HS-27A (cell line): ENCODE measurements at regions not wholly inside any gene's neighbourhood (a gene's known extent, or its start where the extent isn't known, plus 50 kb on each side); places are given as distances from the start of the nearest gene placed in this dataset.
"Not testable (repeated sequence)": the region's sequence is repeated elsewhere in the genome, so short reads cannot be mapped to it uniquely, and the experiment has no call there.

Experiments used
- DNase-seq: peaks from one replicate; pipeline ENCODE4 v3.0.0-alpha.2; 2012; ENCODE audit warnings: low read depth, missing footprints

- no peak for DNase-seq
These were observed 425.9 kb downstream of the EPHA3 start for GRCh38 chr3:89533275-89533674.

GRCh38 chr3:89554587-89554986, 447.2 kb downstream of the EPHA3 start:
- DNase-seq = not testable (repeated sequence)

- DNase-seq = no peak
These were observed 451.3 kb downstream of the EPHA3 start for GRCh38 chr3:89558711-89559110.

- peak; percentile 36 for DNase-seq
These were observed 453.1 kb downstream of the EPHA3 start for GRCh38 chr3:89560568-89560967.

GRCh38 chr3:89562373-89562772, 455.0 kb downstream of the EPHA3 start:
- DNase-seq = no peak

- DNase-seq = no peak
These were observed 457.7 kb downstream of the EPHA3 start for GRCh38 chr3:89565098-89565497.

GRCh38 chr3:89570465-89570864, 463.0 kb downstream of the EPHA3 start:
- no peak for DNase-seq

GRCh38 chr3:89571298-89571697, 463.9 kb downstream of the EPHA3 start:
- DNase-seq = no peak

GRCh38 chr3:89571707-89572106, 464.3 kb downstream of the EPHA3 start:
- no peak for DNase-seq

GRCh38 chr3:89572261-89572660, 464.8 kb downstream of the EPHA3 start:
- no peak for DNase-seq

GRCh38 chr3:89576417-89576816, 469.0 kb downstream of the EPHA3 start:
- DNase-seq = no peak

GRCh38 chr3:89577637-89578530, 470.5 kb downstream of the EPHA3 start:
- DNase-seq = no peak

- DNase-seq = no peak
These were observed 473.4 kb downstream of the EPHA3 start for GRCh38 chr3:89580859-89581258.

GRCh38 chr3:89584398-89584797, 477.0 kb downstream of the EPHA3 start:
- no peak for DNase-seq

GRCh38 chr3:89586256-89586655, 478.8 kb downstream of the EPHA3 start:
- no peak for DNase-seq

- no peak for DNase-seq
These were observed 479.3 kb downstream of the EPHA3 start for GRCh38 chr3:89586676-89587075.

- peak; percentile 3 for DNase-seq
These were observed 498.7 kb downstream of the EPHA3 start for GRCh38 chr3:89606151-89606550.

- DNase-seq = no peak
These were observed 504.6 kb downstream of the EPHA3 start for GRCh38 chr3:89612027-89612426.

- DNase-seq = no peak
These were observed 505.8 kb downstream of the EPHA3 start for GRCh38 chr3:89613241-89613640.

- no peak for DNase-seq
These were observed 510.3 kb downstream of the EPHA3 start for GRCh38 chr3:89617706-89618105.

- no peak for DNase-seq
These were observed 511.8 kb downstream of the EPHA3 start for GRCh38 chr3:89619263-89619662.

GRCh38 chr3:89622063-89622700, 514.8 kb downstream of the EPHA3 start:
- no peak for DNase-seq

- DNase-seq = no peak
These were observed 517.1 kb downstream of the EPHA3 start for GRCh38 chr3:89624494-89624893.
